ENCODE measurements at regions not wholly inside any gene's neighbourhood (a gene's known extent, or its start where the extent isn't known, plus 50 kb on each side); places are given as distances from the start of the nearest gene placed in this dataset.
"Not testable (repeated sequence)": the region's sequence is repeated elsewhere in the genome, so short reads cannot be mapped to it uniquely, and the experiment has no call there.

GRCh38 chr6:51218181-51218580 lies 399.5 kb downstream of the TFAP2B start:
- no peak for TF ChIP-seq CTCF (IDR thresholded peaks at IDR 0.05)
- Histone ChIP-seq H3K27ac (no peak overlapping the region), H3K4me1 (no peaks in the 10 kb centered on the region), H3K4me2 (ENCODE audit: low read length) (no peak overlapping the region), H3K9ac (no peak overlapping the region), H3K27me3 (ENCODE audit: control insufficient read depth, insufficient read depth, low read length) (no peaks in the 10 kb centered on the region), H3K9me3 (ENCODE audit: control insufficient read depth, low read length) (no peaks in the 10 kb centered on the region), H3K4me3 (ENCODE audit: low read depth, low read length) (no peak overlapping the region), H3K79me2 (no peaks in the 10 kb centered on the region), H2AFZ (no peak overlapping the region), H3K36me3 (ENCODE audit: control insufficient read depth, insufficient read depth, low read length) (no peaks in the 10 kb centered on the region)

- not testable (repeated sequence) for H3K27me3 ChIP-seq (ENCODE audit: control insufficient read depth, insufficient read depth, low read length)
Observed at GRCh38 chr6:51224580-51225240, 406.0 kb downstream of the TFAP2B start.

GRCh38 chr6:51241376-51241775 lies 422.7 kb downstream of the TFAP2B start:
- Histone ChIP-seq H3K9ac (no peak overlapping the region), H3K4me1 (no peaks in the 10 kb centered on the region), H3K36me3 (ENCODE audit: control insufficient read depth, insufficient read depth, low read length) (no peaks in the 10 kb centered on the region), H3K9me3 (ENCODE audit: control insufficient read depth, low read length) (no peaks in the 10 kb centered on the region), H3K4me2 (ENCODE audit: low read length) (no peak overlapping the region), H3K4me3 (ENCODE audit: low read depth, low read length) (no peak overlapping the region), H3K79me2 (no peaks in the 10 kb centered on the region), H2AFZ (no peak overlapping the region), H3K27me3 (ENCODE audit: control insufficient read depth, insufficient read depth, low read length) (no peaks in the 10 kb centered on the region), H3K27ac (no peak overlapping the region)
- no peak for TF ChIP-seq CTCF (IDR thresholded peaks at IDR 0.05)

More at GRCh38 chr6:51224580-51225240, 406.0 kb downstream of the TFAP2B start:
- not testable (repeated sequence) for H3K27ac ChIP-seq; H3K36me3 ChIP-seq (ENCODE audit: control insufficient read depth, insufficient read depth, low read length); H3K9ac ChIP-seq; H3K4me1 ChIP-seq; H3K4me3 ChIP-seq (ENCODE audit: low read depth, low read length); H2AFZ ChIP-seq; H3K4me2 ChIP-seq (ENCODE audit: low read length); H3K9me3 ChIP-seq (ENCODE audit: control insufficient read depth, low read length); H3K79me2 ChIP-seq

GRCh38 chr6:51249798-51250197 lies 431.1 kb downstream of the TFAP2B start:
- Histone ChIP-seq H3K4me3 (ENCODE audit: low read depth, low read length) (no peak overlapping the region), H3K27me3 (ENCODE audit: control insufficient read depth, insufficient read depth, low read length) (no peaks in the 10 kb centered on the region), H2AFZ (no peak overlapping the region), H3K79me2 (no peaks in the 10 kb centered on the region), H3K27ac (no peak overlapping the region), H3K36me3 (ENCODE audit: control insufficient read depth, insufficient read depth, low read length) (no peaks in the 10 kb centered on the region), H3K9me3 (ENCODE audit: control insufficient read depth, low read length) (no peaks in the 10 kb centered on the region), H3K9ac (no peak overlapping the region), H3K4me1 (no peaks in the 10 kb centered on the region), H3K4me2 (ENCODE audit: low read length) (no peak overlapping the region)
- TF ChIP-seq CTCF (IDR thresholded peaks at IDR 0.05) = no peak

GRCh38 chr6:51250317-51250716 lies 431.6 kb downstream of the TFAP2B start:
- Histone ChIP-seq H3K9me3 (ENCODE audit: control insufficient read depth, low read length) (no peaks in the 10 kb centered on the region), H3K36me3 (ENCODE audit: control insufficient read depth, insufficient read depth, low read length) (no peaks in the 10 kb centered on the region), H3K4me1 (no peaks in the 10 kb centered on the region), H3K4me2 (ENCODE audit: low read length) (no peak overlapping the region), H3K27me3 (ENCODE audit: control insufficient read depth, insufficient read depth, low read length) (no peaks in the 10 kb centered on the region), H3K79me2 (no peaks in the 10 kb centered on the region), H3K9ac (no peak overlapping the region), H2AFZ (no peak overlapping the region), H3K27ac (no peak overlapping the region), H3K4me3 (ENCODE audit: low read depth, low read length) (no peak overlapping the region)
- no peak for TF ChIP-seq CTCF (IDR thresholded peaks at IDR 0.05)

All from parathyroid adenoma (tissue), 2 donors.